ENCODE measurements at regions not wholly inside any gene's neighbourhood (a gene's known extent, or its start where the extent isn't known, plus 50 kb on each side); places are given as distances from the start of the nearest gene placed in this dataset.

GRCh38 chr6:4506223-4506622 lies 270.0 kb upstream of the CDYL start:
- TF ChIP-seq CTCF (conservative IDR thresholded peaks at IDR 0.05; ENCODE audit: low read length) (no peak), EZH2phosphoT487 (IDR thresholded peaks at IDR 0.05; ENCODE audit: borderline replicate concordance, low read depth, low read length) (no peak)
